IMR-90 (cell line): ENCODE measurements at regions not wholly inside any gene's neighbourhood (a gene's known extent, or its start where the extent isn't known, plus 50 kb on each side); places are given as distances from the start of the nearest gene placed in this dataset.

Source experiments
- ATAC-seq: fragments of 200-7000 bp; cut with Tn5 transposase; 2 replicates; pipeline ENCODE4 v1.9.1; 2020; ENCODE audit warnings: low read depth, mild to moderate bottlenecking, moderate library complexity
- BruUV-seq: library from RNA; stranded (reverse); fragments of 400-500 nt; replicated peaks from 2 replicates; lab custom pipeline; 2021; lab: Mats Ljungman, UMichigan
- CTCF ChIA-PET: fragments of 300-600 bp; formaldehyde crosslinking; extraction: SDS; loops from one replicate; lab custom pipeline; 2021; ENCODE audit warnings: antibody characterized with exemption; lab: Yijun Ruan, JAX
- POLR2A ChIA-PET: fragments of 300-600 bp; sonication (Branson Sonifier 250); formaldehyde crosslinking; loops from one replicate; lab custom pipeline; 2022; ENCODE audit warnings: antibody characterized with exemption; ENCODE audit not compliant: unreplicated experiment; lab: Charles Lee
- DNase-seq: peaks from one replicate; pipeline ENCODE4 v3.0.0; 2013
- H2AFZ ChIP-seq: replicated peaks from 2 replicates; pipeline ENCODE3; 2013; ENCODE audit warnings: low read length, mild to moderate bottlenecking; ENCODE audit not compliant: poor library complexity
- H2AK5ac ChIP-seq: 2 replicates; pipeline ENCODE4 v1.6.1; 2013; ENCODE audit warnings: low read depth, low read length, inconsistent platforms
- H2AK9ac ChIP-seq: replicated peaks from 2 replicates; pipeline ENCODE3; 2013; ENCODE audit warnings: mild to moderate bottlenecking, low read depth, low read length, moderate library complexity; ENCODE audit not compliant: poor library complexity
- H2BK120ac ChIP-seq: 2 replicates; pipeline ENCODE4 v1.6.1; 2013; ENCODE audit warnings: low read depth, low read length, inconsistent platforms
- H2BK15ac ChIP-seq: 3 replicates; pipeline ENCODE4 v1.6.1; 2013; ENCODE audit warnings: low read depth, low read length, inconsistent platforms
- H2BK20ac ChIP-seq: 2 replicates; pipeline ENCODE4 v1.6.1; 2013; ENCODE audit warnings: low read depth, mild to moderate bottlenecking, inconsistent platforms, low read length, moderate library complexity
- H2BK5ac ChIP-seq: 2 replicates; pipeline ENCODE4 v1.6.1; 2013; ENCODE audit warnings: mild to moderate bottlenecking, low read depth, low read length, inconsistent platforms; ENCODE audit not compliant: poor library complexity, severe bottlenecking
- H3K14ac ChIP-seq: replicated peaks from 2 replicates; pipeline ENCODE4 v1.6.1; 2013; ENCODE audit warnings: low read depth, low read length, inconsistent platforms
- H3K18ac ChIP-seq: 2 replicates; pipeline ENCODE4 v1.6.1; 2013; ENCODE audit warnings: low read depth, low read length, control low read depth
- H3K23ac ChIP-seq: 2 replicates; pipeline ENCODE4 v1.6.1; 2013; ENCODE audit warnings: low read depth, low read length, inconsistent platforms
- H3K27ac ChIP-seq: 2 replicates; pipeline ENCODE4 v1.5.1; 2013; ENCODE audit warnings: mild to moderate bottlenecking, control low read depth, low read length; ENCODE audit not compliant: insufficient read depth
- H3K27me3 ChIP-seq: 2 replicates; pipeline ENCODE4 v1.6.1; 2013; ENCODE audit warnings: low read length; ENCODE audit not compliant: control insufficient read depth, insufficient read depth
- H3K36me3 ChIP-seq: 2 replicates; pipeline ENCODE4 v1.6.1; 2013; ENCODE audit warnings: low read length, mixed read lengths; ENCODE audit not compliant: control insufficient read depth, insufficient read depth
- H3K4ac ChIP-seq: 2 replicates; pipeline ENCODE4 v1.6.1; 2013; ENCODE audit warnings: low read depth, low read length, inconsistent platforms
- H3K4me1 ChIP-seq: 2 replicates; pipeline ENCODE4 v1.6.1; 2013; ENCODE audit warnings: low read length, mixed read lengths; ENCODE audit not compliant: control insufficient read depth, insufficient read depth
- H3K4me2 ChIP-seq: 2 replicates; pipeline ENCODE4 v1.6.1; 2013; ENCODE audit warnings: low read depth, mild to moderate bottlenecking, control low read depth, low read length, moderate library complexity
- H3K4me3 ChIP-seq: 2 replicates; pipeline ENCODE4 v1.5.1; 2013; ENCODE audit warnings: low read depth, mild to moderate bottlenecking, control low read depth, low read length, moderate library complexity; ENCODE audit not compliant: insufficient read depth
- H3K56ac ChIP-seq: 2 replicates; pipeline ENCODE4 v1.6.1; 2013; ENCODE audit warnings: low read length, inconsistent platforms; ENCODE audit not compliant: insufficient read depth; ENCODE audit errors: extremely low read depth
- H3K79me1 ChIP-seq, 2 experiments: 2 replicates each; pipeline ENCODE4 v1.6.1; 2013; ENCODE audit warnings: low read length in 2 of 2, inconsistent platforms in 1 of 2, low read depth in 1 of 2
- H3K9ac ChIP-seq: 2 replicates; pipeline ENCODE4 v1.6.1; 2013; ENCODE audit warnings: low read depth, low read length, control low read depth
- H3K9me1 ChIP-seq: 2 replicates; pipeline ENCODE4 v1.6.1; 2013; ENCODE audit warnings: low read length, inconsistent platforms; ENCODE audit not compliant: insufficient read depth
- H3K9me3 ChIP-seq: 2 replicates; pipeline ENCODE4 v1.6.1; 2013; ENCODE audit warnings: low read length; ENCODE audit not compliant: control insufficient read depth, insufficient read depth
- H4K20me1 ChIP-seq: 2 replicates; pipeline ENCODE4 v1.6.1; 2013; ENCODE audit warnings: low read length, inconsistent platforms; ENCODE audit not compliant: insufficient read depth
- H4K5ac ChIP-seq: 2 replicates; pipeline ENCODE4 v1.6.1; 2013; ENCODE audit warnings: mild to moderate bottlenecking, low read depth, low read length, control low read depth
- H4K8ac ChIP-seq, 2 experiments: 2 replicates each; pipeline ENCODE4 v1.6.1; 2013; ENCODE audit warnings: low read depth in 2 of 2, low read length in 2 of 2, control low read depth in 1 of 2, inconsistent platforms in 1 of 2
- H4K91ac ChIP-seq: 2 replicates; pipeline ENCODE4 v1.6.1; 2013; ENCODE audit warnings: low read depth, low read length, inconsistent platforms; ENCODE audit not compliant: insufficient read depth
- BHLHE40 ChIP-seq: fragments of 150-350 bp; IDR thresholded peaks from 2 replicates; pipeline ENCODE4 v1.6.1; 2016; ENCODE audit warnings: mild to moderate bottlenecking, low read depth, low read length
- CEBPB ChIP-seq: IDR thresholded peaks from 2 replicates; pipeline ENCODE4 v1.6.1; 2012; ENCODE audit warnings: low read depth, low read length, improper control_type of control experiment
- CHD1 ChIP-seq: IDR thresholded peaks from 2 replicates; pipeline ENCODE4 v1.6.1; 2012; ENCODE audit warnings: low read depth, low read length, improper control_type of control experiment
- CTCF ChIP-seq: conservative IDR thresholded peaks from 2 replicates; pipeline ENCODE4 v1.5.1; 2012; ENCODE audit warnings: mild to moderate bottlenecking, low read depth, low read length, improper control_type of control experiment
- ELK1 ChIP-seq: fragments of 150-350 bp; IDR thresholded peaks from 2 replicates; pipeline ENCODE4 v1.6.1; 2016; ENCODE audit warnings: low read depth, mild to moderate bottlenecking, low read length, moderate library complexity, borderline replicate concordance
- FOS ChIP-seq: fragments of 150-350 bp; IDR thresholded peaks from 2 replicates; pipeline ENCODE4 v1.6.1; 2016; ENCODE audit warnings: low read depth, low read length
- MAFK ChIP-seq: IDR thresholded peaks from 2 replicates; pipeline ENCODE4 v1.6.1; 2012; ENCODE audit warnings: low read depth, low read length, improper control_type of control experiment
- MAZ ChIP-seq: IDR thresholded peaks from 2 replicates; pipeline ENCODE4 v1.6.1; 2012; ENCODE audit warnings: low read depth, mild to moderate bottlenecking, low read length, improper control_type of control experiment, moderate library complexity, borderline replicate concordance
- MXI1 ChIP-seq: IDR thresholded peaks from 2 replicates; pipeline ENCODE4 v1.6.1; 2012; ENCODE audit warnings: low read depth, mild to moderate bottlenecking, low read length, moderate library complexity, borderline replicate concordance
- NFE2L2 ChIP-seq: fragments of 150-350 bp; IDR thresholded peaks from 2 replicates; pipeline ENCODE4 v1.6.1; 2016; ENCODE audit warnings: low read depth, mild to moderate bottlenecking, low read length
- POLR2A ChIP-seq: IDR thresholded peaks from 2 replicates; pipeline ENCODE4 v1.6.1; 2012; ENCODE audit warnings: mild to moderate bottlenecking, low read depth, low read length
- RAD21 ChIP-seq: IDR thresholded peaks from 2 replicates; pipeline ENCODE4 v1.6.1; 2012; ENCODE audit warnings: low read length, improper control_type of control experiment
- RCOR1 ChIP-seq: IDR thresholded peaks from 2 replicates; pipeline ENCODE4 v1.6.1; 2012; ENCODE audit warnings: mild to moderate bottlenecking, low read length, improper control_type of control experiment; ENCODE audit not compliant: insufficient replicate concordance
- RFX5 ChIP-seq: IDR thresholded peaks from 2 replicates; pipeline ENCODE4 v1.8.0; 2012; ENCODE audit warnings: low read depth, mild to moderate bottlenecking, low read length, moderate library complexity
- SMC3 ChIP-seq: fragments of 150-350 bp; IDR thresholded peaks from 2 replicates; pipeline ENCODE4 v1.6.1; 2016; ENCODE audit warnings: low read depth, mild to moderate bottlenecking, antibody characterized with exemption, low read length, moderate library complexity
- USF2 ChIP-seq: fragments of 150-350 bp; IDR thresholded peaks from 2 replicates; pipeline ENCODE4 v1.6.1; 2017; ENCODE audit warnings: mild to moderate bottlenecking, antibody characterized with exemption, low read length, low read depth
- WGBS, 2 experiments: methylation state at CpG; one replicate each; pipeline versions ENCODE4 v1.1.5 to v1.1.7; 2013; ENCODE audit warnings: missing lambda C conversion rate in 2 of 2; ENCODE audit not compliant: insufficient read length in 1 of 2; ENCODE audit errors: extremely low coverage in 2 of 2; 5-methylcytosine and 5-hydroxymethylcytosine counted together
- dilution Hi-C: fragments of 300-500 bp; cut with HindIII; formaldehyde crosslinking; loops from one replicate; pipeline ENCODE4 v1.14.3; 2018; ENCODE audit warnings: low sequenced_read_pairs; ENCODE audit not compliant: unreplicated experiment
- in situ Hi-C: fragments of 300-500 bp; cut with MboI; formaldehyde crosslinking; loops from 3 replicates; pipeline ENCODE4 v1.14.3; 2019; ENCODE audit warnings: low sequenced_read_pairs, inconsistent platforms, mixed read lengths
- intact Hi-C: fragments of 100-400 bp; cut with micrococcal nuclease; formaldehyde crosslinking; loops from 2 replicates; pipeline ENCODE4 v1.10.0; 2022

- H3K4me2 ChIP-seq: no peak overlapping the region
- no peak overlapping the region for H2BK20ac ChIP-seq
- no peak overlapping the region for H3K9ac ChIP-seq
- no peak for ATAC-seq
- no peaks in the 10 kb centered on the region for H4K20me1 ChIP-seq
- no TSS peak for BruUV-seq
- H4K8ac ChIP-seq: no peak overlapping the region
- TF ChIP-seq CTCF (no peak), MAFK (no peak), SMC3 (no peak), POLR2A (no peak), RFX5 (no peak), ELK1 (no peak), RAD21 (no peak), BHLHE40 (no peak), MXI1 (no peak), RCOR1 (no peak), FOS (no peak), USF2 (no peak), CEBPB (no peak), MAZ (no peak), CHD1 (no peak), NFE2L2 (no peak)
- no peak overlapping the region for H4K5ac ChIP-seq
- no peak overlapping the region for H2BK120ac ChIP-seq
- no peak overlapping the region for H3K4me3 ChIP-seq
- H3K36me3 ChIP-seq: no peaks in the 10 kb centered on the region
- no peak overlapping the region for H3K18ac ChIP-seq
- H3K14ac ChIP-seq: no peak overlapping the region
- H3K4me1 ChIP-seq: no peaks in the 10 kb centered on the region
- WGBS, 2 experiments: 38% methylated on average over 2 of the region's 4 CpGs; no CpG with 5 or more reads in 1 of the 2 experiments
- no peaks in the 10 kb centered on the region for H3K27me3 ChIP-seq
- ChIA-PET POLR2A (no interaction called here), CTCF (no interaction called here)
- H2BK5ac ChIP-seq: no peak overlapping the region
- H3K56ac ChIP-seq: no peak overlapping the region
- no peak overlapping the region for H2BK15ac ChIP-seq
- in situ Hi-C loops (no loop called here), intact Hi-C loops (no loop called here), dilution Hi-C loops (no loop called here)
- DNase-seq: no peak
- H3K9me3 ChIP-seq: no peaks in the 10 kb centered on the region
- H3K4ac ChIP-seq: no peak overlapping the region
- H3K79me1 ChIP-seq: no peaks in the 10 kb centered on the region
- H3K27ac ChIP-seq: no peak overlapping the region
- H2AFZ ChIP-seq: no peak overlapping the region
- H2AK5ac ChIP-seq: no peak overlapping the region
- H2AK9ac ChIP-seq: no peak overlapping the region
- H4K91ac ChIP-seq: no peak overlapping the region
- H3K9me1 ChIP-seq: no peaks in the 10 kb centered on the region
- no peak overlapping the region for H3K23ac ChIP-seq
Observed at GRCh38 chr12:115846516-115846915, 431.0 kb downstream of the MED13L start.
